ENCODE measurements at regions not wholly inside any gene's neighbourhood (a gene's known extent, or its start where the extent isn't known, plus 50 kb on each side); places are given as distances from the start of the nearest gene placed in this dataset.

DNA sequence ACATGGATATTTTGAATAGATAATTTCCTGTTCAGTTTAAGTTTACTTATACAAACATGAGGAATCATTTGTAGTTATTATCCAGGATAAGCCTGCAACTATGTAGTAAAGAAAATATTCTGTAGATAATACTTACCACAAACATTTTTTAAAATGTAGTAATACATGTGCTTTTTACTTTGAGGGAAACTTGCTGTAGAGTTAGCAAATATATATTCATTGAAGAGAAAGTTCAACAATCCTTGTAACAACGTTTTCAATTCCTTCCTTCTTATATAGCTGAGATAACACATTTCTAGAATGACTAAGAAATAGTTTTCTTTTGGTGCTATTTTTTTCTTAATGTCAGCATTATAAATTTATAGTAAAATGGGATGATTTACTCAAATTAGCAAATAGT, 664.6 kb upstream of the ADAMTS5 start:
- no peaks in the 10 kb centered on the region for H3K79me2 ChIP-seq (ENCODE audit: insufficient read depth, low read length)
- no peaks in the 10 kb centered on the region for H4K20me1 ChIP-seq (ENCODE audit: low read depth, low read length)
- no peak overlapping the region for H2AFZ ChIP-seq (ENCODE audit: low read depth, low read length, severe bottlenecking)
- no peak overlapping the region for H3K4me2 ChIP-seq (ENCODE audit: low read depth, low read length, poor library complexity, severe bottlenecking)
- H3K9me3 ChIP-seq (ENCODE audit: insufficient read depth, low read length) = no peaks in the 10 kb centered on the region; the same call in 1 of the 2 replicates
- H3F3A ChIP-seq (ENCODE audit: insufficient read depth) = no peaks in the 10 kb centered on the region
- H3K27me3 ChIP-seq (ENCODE audit: low read length) = no peaks in the 10 kb centered on the region
- no peak for TF ChIP-seq EZH2phosphoT487 (conservative IDR thresholded peaks at IDR 0.05; ENCODE audit: low read length)
- TF ChIP-seq, protein P1, sequence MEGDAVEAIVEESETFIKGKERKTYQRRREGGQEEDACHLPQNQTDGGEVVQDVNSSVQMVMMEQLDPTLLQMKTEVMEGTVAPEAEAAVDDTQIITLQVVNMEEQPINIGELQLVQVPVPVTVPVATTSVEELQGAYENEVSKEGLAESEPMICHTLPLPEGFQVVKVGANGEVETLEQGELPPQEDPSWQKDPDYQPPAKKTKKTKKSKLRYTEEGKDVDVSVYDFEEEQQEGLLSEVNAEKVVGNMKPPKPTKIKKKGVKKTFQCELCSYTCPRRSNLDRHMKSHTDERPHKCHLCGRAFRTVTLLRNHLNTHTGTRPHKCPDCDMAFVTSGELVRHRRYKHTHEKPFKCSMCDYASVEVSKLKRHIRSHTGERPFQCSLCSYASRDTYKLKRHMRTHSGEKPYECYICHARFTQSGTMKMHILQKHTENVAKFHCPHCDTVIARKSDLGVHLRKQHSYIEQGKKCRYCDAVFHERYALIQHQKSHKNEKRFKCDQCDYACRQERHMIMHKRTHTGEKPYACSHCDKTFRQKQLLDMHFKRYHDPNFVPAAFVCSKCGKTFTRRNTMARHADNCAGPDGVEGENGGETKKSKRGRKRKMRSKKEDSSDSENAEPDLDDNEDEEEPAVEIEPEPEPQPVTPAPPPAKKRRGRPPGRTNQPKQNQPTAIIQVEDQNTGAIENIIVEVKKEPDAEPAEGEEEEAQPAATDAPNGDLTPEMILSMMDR (IDR thresholded peaks at IDR 0.05; ENCODE audit: insufficient read depth, low read length, poor library complexity, severe bottlenecking) = no peak
- no peak overlapping the region for H3K4me3 ChIP-seq (ENCODE audit: insufficient read depth, low read length, poor library complexity, severe bottlenecking)
- no peaks in the 10 kb centered on the region for H3K36me3 ChIP-seq (ENCODE audit: low read length)
- H3K9me2 ChIP-seq (replicated peaks; ENCODE audit: insufficient read depth, low read length) = no peaks in the 10 kb centered on the region
- H3K27ac ChIP-seq (ENCODE audit: low read depth, low read length) = no peak overlapping the region
- H3K9ac ChIP-seq (ENCODE audit: low read length) = no peak overlapping the region

GRCh38 chr21:27622631-27623030, 655.7 kb upstream of the ADAMTS5 start:
- Histone ChIP-seq H3K4me3 (ENCODE audit: insufficient read depth, low read length, poor library complexity, severe bottlenecking) (no peak overlapping the region), H4K20me1 (ENCODE audit: low read depth, low read length) (no peaks in the 10 kb centered on the region), H3K27ac (ENCODE audit: low read depth, low read length) (no peak overlapping the region), H2AFZ (ENCODE audit: low read depth, low read length, severe bottlenecking) (no peak overlapping the region), H3K9ac (ENCODE audit: low read length) (no peak overlapping the region), H3K9me2 (replicated peaks; ENCODE audit: insufficient read depth, low read length) (no peaks in the 10 kb centered on the region), H3F3A (ENCODE audit: insufficient read depth) (no peaks in the 10 kb centered on the region), H3K79me2 (ENCODE audit: insufficient read depth, low read length) (no peaks in the 10 kb centered on the region), H3K27me3 (ENCODE audit: low read length) (no peaks in the 10 kb centered on the region), H3K9me3 (ENCODE audit: insufficient read depth, low read length) (peaks cover 6% of the 10 kb centered on the region; the same call in 1 of the 2 replicates), H3K4me2 (ENCODE audit: low read depth, low read length, poor library complexity, severe bottlenecking) (no peak overlapping the region), H3K36me3 (ENCODE audit: low read length) (no peaks in the 10 kb centered on the region)
- TF ChIP-seq, protein P1 (IDR thresholded peaks at IDR 0.05; ENCODE audit: insufficient read depth, low read length, poor library complexity, severe bottlenecking) = no peak
- TF ChIP-seq EZH2phosphoT487 (conservative IDR thresholded peaks at IDR 0.05; ENCODE audit: low read length) = no peak

- no peak overlapping the region for H3K4me3 ChIP-seq (ENCODE audit: insufficient read depth, low read length, poor library complexity, severe bottlenecking)
- H3K9me3 ChIP-seq (ENCODE audit: insufficient read depth, low read length) = peaks cover 4% of the 10 kb centered on the region; the same call in 1 of the 2 replicates
- no peaks in the 10 kb centered on the region for H3K27me3 ChIP-seq (ENCODE audit: low read length)
- TF ChIP-seq, protein P1 (IDR thresholded peaks at IDR 0.05; ENCODE audit: insufficient read depth, low read length, poor library complexity, severe bottlenecking) = no peak
- TF ChIP-seq EZH2phosphoT487 (conservative IDR thresholded peaks at IDR 0.05; ENCODE audit: low read length) = no peak
- H3K36me3 ChIP-seq (ENCODE audit: low read length) = no peaks in the 10 kb centered on the region
- H2AFZ ChIP-seq (ENCODE audit: low read depth, low read length, severe bottlenecking) = no peak overlapping the region
- H3F3A ChIP-seq (ENCODE audit: insufficient read depth) = no peaks in the 10 kb centered on the region
- H3K27ac ChIP-seq (ENCODE audit: low read depth, low read length) = no peak overlapping the region
- no peaks in the 10 kb centered on the region for H3K79me2 ChIP-seq (ENCODE audit: insufficient read depth, low read length)
- no peaks in the 10 kb centered on the region for H4K20me1 ChIP-seq (ENCODE audit: low read depth, low read length)
- H3K9ac ChIP-seq (ENCODE audit: low read length) = no peak overlapping the region
- H3K4me2 ChIP-seq (ENCODE audit: low read depth, low read length, poor library complexity, severe bottlenecking) = no peak overlapping the region
- no peaks in the 10 kb centered on the region for H3K9me2 ChIP-seq (replicated peaks; ENCODE audit: insufficient read depth, low read length)
Measured at GRCh38 chr21:27614231-27614630, 647.3 kb upstream of the ADAMTS5 start.
